C4-2B (cell line): ENCODE measurements at regions not wholly inside any gene's neighbourhood (a gene's known extent, or its start where the extent isn't known, plus 50 kb on each side); places are given as distances from the start of the nearest gene placed in this dataset.
"Not testable (repeated sequence)": the region's sequence is repeated elsewhere in the genome, so short reads cannot be mapped to it uniquely, and the experiment has no call there.

Experiments
- ZFX ChIP-seq: fragments of 450-650 bp; IDR thresholded peaks from 2 replicates; pipeline ENCODE4 v1.6.1; 2017
- TF ChIP-seq, protein P1 (sequence below): fragments of 450-650 bp; conservative IDR thresholded peaks from 2 replicates; pipeline ENCODE4 v1.5.1; 2017; ENCODE audit warnings: mild to moderate bottlenecking

DNA sequence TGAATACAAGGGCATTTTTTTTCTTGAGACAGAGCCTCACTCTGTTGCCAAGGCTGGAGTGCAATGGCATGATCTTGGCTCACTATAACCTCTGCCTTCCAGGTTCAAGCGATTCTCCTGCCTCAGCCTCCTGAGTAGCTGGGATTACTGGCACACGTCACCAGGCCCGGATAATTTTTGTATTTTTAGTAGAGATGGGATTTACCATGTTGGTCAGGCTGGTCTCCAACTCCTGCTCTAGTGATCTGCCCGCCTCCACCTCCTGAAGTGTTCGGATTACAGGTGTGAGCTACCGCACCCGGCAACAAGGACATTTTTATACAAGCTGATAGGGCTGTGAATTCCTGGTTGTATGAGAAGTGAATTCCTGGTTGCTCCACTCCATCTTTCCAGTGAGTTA is 577.7 kb upstream of the TPTE start:
- TF ChIP-seq, protein P1, sequence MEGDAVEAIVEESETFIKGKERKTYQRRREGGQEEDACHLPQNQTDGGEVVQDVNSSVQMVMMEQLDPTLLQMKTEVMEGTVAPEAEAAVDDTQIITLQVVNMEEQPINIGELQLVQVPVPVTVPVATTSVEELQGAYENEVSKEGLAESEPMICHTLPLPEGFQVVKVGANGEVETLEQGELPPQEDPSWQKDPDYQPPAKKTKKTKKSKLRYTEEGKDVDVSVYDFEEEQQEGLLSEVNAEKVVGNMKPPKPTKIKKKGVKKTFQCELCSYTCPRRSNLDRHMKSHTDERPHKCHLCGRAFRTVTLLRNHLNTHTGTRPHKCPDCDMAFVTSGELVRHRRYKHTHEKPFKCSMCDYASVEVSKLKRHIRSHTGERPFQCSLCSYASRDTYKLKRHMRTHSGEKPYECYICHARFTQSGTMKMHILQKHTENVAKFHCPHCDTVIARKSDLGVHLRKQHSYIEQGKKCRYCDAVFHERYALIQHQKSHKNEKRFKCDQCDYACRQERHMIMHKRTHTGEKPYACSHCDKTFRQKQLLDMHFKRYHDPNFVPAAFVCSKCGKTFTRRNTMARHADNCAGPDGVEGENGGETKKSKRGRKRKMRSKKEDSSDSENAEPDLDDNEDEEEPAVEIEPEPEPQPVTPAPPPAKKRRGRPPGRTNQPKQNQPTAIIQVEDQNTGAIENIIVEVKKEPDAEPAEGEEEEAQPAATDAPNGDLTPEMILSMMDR: not testable (repeated sequence)
- not testable (repeated sequence) for TF ChIP-seq ZFX
